ENCODE measurements at regions not wholly inside any gene's neighbourhood (a gene's known extent, or its start where the extent isn't known, plus 50 kb on each side); places are given as distances from the start of the nearest gene placed in this dataset.

GRCh38 chr4:136838607-136839006 lies 693.7 kb downstream of the PCDH18 start:
- peaks cover 4 to 14% (median 7%) of the 10 kb centered on the region in 3 donors for H3K9me3 Mint-ChIP-seq
- H3K27ac Mint-ChIP-seq, result no peak overlapping the region
- H3K4me3 Mint-ChIP-seq, result no peak overlapping the region
- H3K36me3 Mint-ChIP-seq, result no peaks in the 10 kb centered on the region
- no peaks in the 10 kb centered on the region for H3K27me3 Mint-ChIP-seq
- no peaks in the 10 kb centered on the region for H3K4me1 Mint-ChIP-seq

GRCh38 chr4:136831553-136831952 lies 700.7 kb downstream of the PCDH18 start:
- Mint-ChIP-seq H3K27me3 (no peaks in the 10 kb centered on the region), H3K4me1 (no peaks in the 10 kb centered on the region), H3K9me3 (peaks cover 2 to 4% (median 4%) of the 10 kb centered on the region in 3 donors), H3K4me3 (no peak overlapping the region), H3K27ac (no peak overlapping the region), H3K36me3 (no peaks in the 10 kb centered on the region)

GRCh38 chr4:136829280-136829679 lies 703.0 kb downstream of the PCDH18 start:
- Mint-ChIP-seq H3K9me3 (no peaks in the 10 kb centered on the region), H3K27me3 (no peaks in the 10 kb centered on the region), H3K4me1 (no peaks in the 10 kb centered on the region), H3K27ac (no peak overlapping the region), H3K36me3 (no peaks in the 10 kb centered on the region), H3K4me3 (no peak overlapping the region)

GRCh38 chr4:136823020-136823419 lies 709.3 kb downstream of the PCDH18 start:
- Mint-ChIP-seq H3K9me3 (no peaks in the 10 kb centered on the region), H3K27me3 (no peaks in the 10 kb centered on the region), H3K27ac (no peak overlapping the region), H3K4me3 (no peak overlapping the region), H3K36me3 (no peaks in the 10 kb centered on the region), H3K4me1 (no peaks in the 10 kb centered on the region)

GRCh38 chr4:136818811-136819330 lies 713.4 kb downstream of the PCDH18 start:
- Mint-ChIP-seq H3K27ac (no peak overlapping the region), H3K4me3 (no peak overlapping the region), H3K36me3 (no peaks in the 10 kb centered on the region), H3K4me1 (no peaks in the 10 kb centered on the region), H3K9me3 (no peaks in the 10 kb centered on the region), H3K27me3 (no peaks in the 10 kb centered on the region)

GRCh38 chr4:136812100-136812880 lies 720.0 kb downstream of the PCDH18 start:
- H3K9me3 Mint-ChIP-seq, result peaks cover 0 to 4% (median 0%) of the 10 kb centered on the region in 3 donors

GRCh38 chr4:136811496-136812077 lies 720.7 kb downstream of the PCDH18 start:
- H3K4me1 Mint-ChIP-seq, result no peaks in the 10 kb centered on the region
- H3K27ac Mint-ChIP-seq, result no peak overlapping the region
- H3K27me3 Mint-ChIP-seq, result no peaks in the 10 kb centered on the region
- peaks cover 0 to 4% (median 0%) of the 10 kb centered on the region in 3 donors for H3K9me3 Mint-ChIP-seq
- H3K36me3 Mint-ChIP-seq, result no peaks in the 10 kb centered on the region
- no peak overlapping the region for H3K4me3 Mint-ChIP-seq

More at GRCh38 chr4:136812100-136812880, 720.0 kb downstream of the PCDH18 start:
- H3K27ac Mint-ChIP-seq, result no peak overlapping the region
- H3K36me3 Mint-ChIP-seq, result no peaks in the 10 kb centered on the region
- no peaks in the 10 kb centered on the region for H3K4me1 Mint-ChIP-seq
- H3K4me3 Mint-ChIP-seq, result no peak overlapping the region
- no peaks in the 10 kb centered on the region for H3K27me3 Mint-ChIP-seq

- no peaks in the 10 kb centered on the region for H3K27me3 Mint-ChIP-seq
- H3K4me3 Mint-ChIP-seq, result no peak overlapping the region
- H3K27ac Mint-ChIP-seq, result no peak overlapping the region
- peaks cover 0 to 9% (median 0%) of the 10 kb centered on the region in 3 donors for H3K9me3 Mint-ChIP-seq
- H3K4me1 Mint-ChIP-seq, result no peaks in the 10 kb centered on the region
- H3K36me3 Mint-ChIP-seq, result no peaks in the 10 kb centered on the region
Measured at GRCh38 chr4:136810626-136811025, 721.7 kb downstream of the PCDH18 start.

- Mint-ChIP-seq H3K27ac (no peak overlapping the region), H3K36me3 (no peaks in the 10 kb centered on the region), H3K27me3 (no peaks in the 10 kb centered on the region), H3K4me3 (no peak overlapping the region), H3K4me1 (no peaks in the 10 kb centered on the region), H3K9me3 (peaks cover 0 to 17% (median 1%) of the 10 kb centered on the region in 3 donors)
Measured at GRCh38 chr4:136806844-136807243, 725.5 kb downstream of the PCDH18 start.

GRCh38 chr4:136805617-136806016 lies 726.7 kb downstream of the PCDH18 start:
- Mint-ChIP-seq H3K9me3 (peaks cover 1 to 17% (median 2%) of the 10 kb centered on the region in 3 donors), H3K4me3 (no peak overlapping the region), H3K27me3 (no peaks in the 10 kb centered on the region), H3K27ac (no peak overlapping the region), H3K4me1 (no peaks in the 10 kb centered on the region), H3K36me3 (no peaks in the 10 kb centered on the region)

GRCh38 chr4:136803433-136803832 lies 728.9 kb downstream of the PCDH18 start:
- Mint-ChIP-seq H3K27me3 (no peaks in the 10 kb centered on the region), H3K9me3 (peaks cover 2 to 14% (median 3%) of the 10 kb centered on the region in 3 donors), H3K4me1 (no peaks in the 10 kb centered on the region), H3K27ac (no peak overlapping the region), H3K4me3 (no peak overlapping the region), H3K36me3 (no peaks in the 10 kb centered on the region)

GRCh38 chr4:136800248-136800647 lies 732.0 kb downstream of the PCDH18 start:
- H3K36me3 Mint-ChIP-seq, result no peaks in the 10 kb centered on the region
- H3K27me3 Mint-ChIP-seq, result no peaks in the 10 kb centered on the region
- H3K27ac Mint-ChIP-seq, result no peak overlapping the region
- no peak overlapping the region for H3K4me3 Mint-ChIP-seq
- H3K4me1 Mint-ChIP-seq, result no peaks in the 10 kb centered on the region
- peaks cover 2 to 4% (median 4%) of the 10 kb centered on the region in 3 donors for H3K9me3 Mint-ChIP-seq

GRCh38 chr4:136796953-136797352 lies 735.3 kb downstream of the PCDH18 start:
- no peaks in the 10 kb centered on the region for H3K4me1 Mint-ChIP-seq
- no peak overlapping the region for H3K4me3 Mint-ChIP-seq
- no peak overlapping the region for H3K27ac Mint-ChIP-seq
- peaks cover 0 to 3% (median 2%) of the 10 kb centered on the region in 3 donors for H3K9me3 Mint-ChIP-seq
- H3K27me3 Mint-ChIP-seq, result no peaks in the 10 kb centered on the region
- no peaks in the 10 kb centered on the region for H3K36me3 Mint-ChIP-seq

GRCh38 chr4:136793848-136794247 lies 738.4 kb downstream of the PCDH18 start:
- Mint-ChIP-seq H3K4me3 (no peak overlapping the region), H3K4me1 (no peaks in the 10 kb centered on the region), H3K27ac (no peak overlapping the region), H3K9me3 (peaks cover 2 to 5% (median 2%) of the 10 kb centered on the region in 3 donors), H3K36me3 (no peaks in the 10 kb centered on the region), H3K27me3 (no peaks in the 10 kb centered on the region)

- Mint-ChIP-seq H3K9me3 (peaks cover 2 to 4% (median 3%) of the 10 kb centered on the region in 3 donors), H3K27ac (no peak overlapping the region), H3K36me3 (no peaks in the 10 kb centered on the region), H3K27me3 (no peaks in the 10 kb centered on the region), H3K4me1 (peaks cover 0 to 1% (median 0%) of the 10 kb centered on the region in 3 donors), H3K4me3 (no peak overlapping the region)
Measured at GRCh38 chr4:136784326-136784725, 748.0 kb downstream of the PCDH18 start.
